Glomerular visceral epithelial cell (primary cell): ENCODE measurements at regions not wholly inside any gene's neighbourhood (a gene's known extent, or its start where the extent isn't known, plus 50 kb on each side); places are given as distances from the start of the nearest gene placed in this dataset.
A peak's percentile ranks its signal among the peaks of the same experiment; 100 is the strongest.

ENCODE experiments used
- DNase-seq: peaks from one replicate; pipeline ENCODE4 v3.0.0-alpha.2; 2016; ENCODE audit errors: extremely low spot score

- no peak for DNase-seq
These were observed 140.5 kb upstream of the PLET1 start for GRCh38 chr11:112401036-112401769.

GRCh38 chr11:112403432-112403831, 142.8 kb upstream of the PLET1 start:
- DNase-seq = no peak

GRCh38 chr11:112404112-112404511, 143.5 kb upstream of the PLET1 start:
- no peak for DNase-seq

- DNase-seq = no peak
These were observed 147.9 kb upstream of the PLET1 start for GRCh38 chr11:112408517-112408916.

- no peak for DNase-seq
These were observed 149.7 kb upstream of the PLET1 start for GRCh38 chr11:112410325-112410724.

GRCh38 chr11:112412383-112412782, 151.7 kb upstream of the PLET1 start:
- DNase-seq = no peak

- DNase-seq = no peak
These were observed 156.7 kb upstream of the PLET1 start for GRCh38 chr11:112417339-112417738.

GRCh38 chr11:112418438-112418837, 157.8 kb upstream of the PLET1 start:
- no peak for DNase-seq

- no peak for DNase-seq
These were observed 161.2 kb upstream of the PLET1 start for GRCh38 chr11:112421879-112422278.

- DNase-seq = no peak
These were observed 164.5 kb upstream of the PLET1 start for GRCh38 chr11:112425121-112425520.

- no peak for DNase-seq
These were observed 176.4 kb upstream of the PLET1 start for GRCh38 chr11:112437096-112437495.

GRCh38 chr11:112439614-112440013, 179.0 kb upstream of the PLET1 start:
- DNase-seq = no peak

GRCh38 chr11:112440518-112440917, 179.9 kb upstream of the PLET1 start:
- DNase-seq = no peak

- no peak for DNase-seq
These were observed 187.5 kb upstream of the PLET1 start for GRCh38 chr11:112448168-112448567.

GRCh38 chr11:112448806-112449205, 188.1 kb upstream of the PLET1 start:
- no peak for DNase-seq

GRCh38 chr11:112451250-112451649, 190.6 kb upstream of the PLET1 start:
- DNase-seq = no peak

- peak; percentile 36 for DNase-seq
These were observed 193.2 kb upstream of the PLET1 start for GRCh38 chr11:112453601-112454577.

- no peak for DNase-seq
These were observed 194.2 kb upstream of the PLET1 start for GRCh38 chr11:112454841-112455240.

GRCh38 chr11:112455791-112456190, 195.1 kb upstream of the PLET1 start:
- no peak for DNase-seq

- no peak for DNase-seq
These were observed 196.9 kb upstream of the PLET1 start for GRCh38 chr11:112457532-112457931.

- no peak for DNase-seq
These were observed 198.3 kb upstream of the PLET1 start for GRCh38 chr11:112459001-112459400.

GRCh38 chr11:112460141-112460540, 199.5 kb upstream of the PLET1 start:
- DNase-seq = no peak

- no peak for DNase-seq
These were observed 204.3 kb upstream of the PLET1 start for GRCh38 chr11:112464949-112465348.
